ENCODE measurements at regions not wholly inside any gene's neighbourhood (a gene's known extent, or its start where the extent isn't known, plus 50 kb on each side); places are given as distances from the start of the nearest gene placed in this dataset.
"Not testable (repeated sequence)": the region's sequence is repeated elsewhere in the genome, so short reads cannot be mapped to it uniquely, and the experiment has no call there.

GRCh38 chr18:9021458-9021857 is 81.0 kb upstream of the NDUFV2 start:
- DNase-seq = no peak

DNA sequence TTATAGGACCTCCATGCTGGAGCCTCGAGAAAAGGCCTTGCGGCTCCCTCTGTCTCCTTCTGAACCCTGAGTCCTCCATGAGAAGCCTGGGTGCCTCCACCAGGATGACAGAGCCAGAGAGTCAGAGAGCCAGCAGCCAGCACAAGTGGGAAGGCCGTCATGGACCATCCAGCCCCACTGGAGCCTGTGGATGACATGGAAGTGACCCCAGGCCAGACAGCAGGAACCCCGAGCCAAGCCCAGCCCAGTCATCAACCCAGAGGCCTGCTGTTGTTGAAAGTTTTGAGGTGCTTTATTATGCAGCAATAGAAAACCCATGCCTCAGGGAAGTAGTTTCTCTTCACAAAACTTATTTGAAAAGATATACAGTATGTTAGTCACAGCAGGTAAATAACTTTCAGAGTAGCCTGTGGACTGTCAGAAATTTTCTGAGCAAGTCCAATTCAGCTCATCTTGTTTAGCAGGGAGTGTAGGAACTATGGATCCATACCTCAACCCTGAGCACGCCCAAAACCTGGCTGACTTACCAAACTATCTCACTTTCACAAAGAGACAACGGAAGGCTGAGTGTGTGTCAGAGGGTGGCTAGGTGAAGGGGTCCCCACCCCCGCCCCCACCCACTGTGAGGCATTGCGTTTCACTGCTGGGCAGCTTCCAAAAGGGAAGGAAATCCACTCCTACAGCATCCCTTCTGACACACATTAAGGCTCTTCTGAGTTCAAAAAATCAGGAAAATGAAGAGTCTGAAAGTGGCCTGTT is 79.9 kb upstream of the NDUFV2 start:
- DNase-seq = no peak

DNA sequence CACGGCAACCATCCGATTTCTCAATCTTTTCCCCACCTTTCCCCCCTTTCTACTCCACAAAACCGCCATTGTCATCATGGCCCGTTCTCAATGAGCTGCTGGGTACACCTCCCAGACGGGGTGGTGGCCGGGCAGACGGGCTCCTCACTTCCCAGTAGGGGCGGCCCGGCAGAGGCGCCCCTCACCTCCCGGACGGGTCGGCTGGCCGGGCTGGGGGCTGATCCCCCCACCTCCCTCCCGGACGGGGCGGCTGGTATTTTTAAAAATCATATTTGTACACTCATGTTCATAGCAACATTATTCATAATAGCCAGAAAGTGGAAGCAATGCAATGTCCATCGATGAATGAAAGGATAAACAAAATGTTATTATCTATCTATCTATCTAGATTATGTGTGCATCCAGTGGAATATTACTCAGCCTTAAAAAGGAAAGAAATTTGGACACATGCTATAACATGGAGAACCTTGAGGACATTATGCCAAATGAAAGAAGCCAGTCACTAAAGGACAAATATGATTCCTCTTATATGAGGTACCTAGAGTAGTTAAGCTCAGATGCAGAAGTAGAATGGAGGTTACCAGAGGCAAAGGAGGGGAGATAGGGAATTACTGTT is 78.4 kb upstream of the NDUFV2 start:
- not testable (repeated sequence) for DNase-seq

- DNase-seq = no peak
Measured at GRCh38 chr18:9025091-9025838, 77.2 kb upstream of the NDUFV2 start.

GRCh38 chr18:9029131-9029530 is 73.4 kb upstream of the NDUFV2 start:
- DNase-seq = no peak

DNA sequence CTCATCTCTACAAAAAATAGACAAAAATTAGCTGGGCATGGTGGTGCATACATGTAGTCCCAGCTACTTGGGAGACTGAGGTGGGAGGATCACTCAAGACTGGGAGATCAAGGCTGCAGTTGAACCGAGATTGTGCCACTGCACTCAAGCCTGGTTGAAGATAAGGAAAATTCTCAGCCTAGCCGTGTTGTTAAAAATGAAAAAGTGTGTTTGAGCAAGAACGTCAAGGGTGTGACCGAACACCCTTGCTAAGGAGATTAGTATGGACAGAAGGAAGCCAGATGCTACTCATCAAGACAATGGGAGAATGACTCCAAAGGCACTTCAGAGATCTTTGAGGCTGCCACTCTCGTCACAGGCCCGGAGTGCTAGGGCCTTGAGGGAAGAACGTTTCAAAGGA is 70.0 kb upstream of the NDUFV2 start:
- no peak for DNase-seq

- DNase-seq = no peak
Measured at GRCh38 chr18:9038277-9038871, 64.1 kb upstream of the NDUFV2 start.

DNA sequence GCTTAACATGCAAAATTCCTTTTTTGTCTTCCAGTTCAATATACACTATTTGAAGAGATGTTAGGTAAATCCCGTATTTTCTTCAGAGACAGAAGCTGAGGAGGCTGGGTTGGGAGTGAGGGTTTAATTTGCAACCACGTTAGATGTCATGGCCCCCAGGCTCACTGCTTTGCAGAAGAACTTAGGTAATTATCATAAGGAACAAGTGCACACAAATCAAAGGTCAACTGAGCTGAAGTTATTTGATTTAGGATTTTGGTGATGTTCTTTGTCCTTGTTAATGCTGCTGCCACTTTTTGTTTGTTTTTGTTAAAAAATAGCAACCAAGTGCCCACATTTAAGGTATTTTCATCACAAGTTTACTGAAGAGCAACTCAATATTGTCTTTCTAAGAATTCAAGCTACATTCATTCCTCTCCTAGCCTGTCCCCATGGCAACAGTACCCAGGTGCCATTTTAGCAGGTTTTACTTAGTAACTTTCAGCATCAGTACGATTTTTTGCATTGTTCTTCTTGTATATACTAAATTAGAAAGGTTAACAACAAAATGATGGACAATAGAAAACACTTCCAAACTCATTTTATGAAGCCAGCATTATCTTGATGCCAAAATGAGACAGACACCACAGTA is 62.9 kb upstream of the NDUFV2 start:
- DNase-seq = no peak

DNA sequence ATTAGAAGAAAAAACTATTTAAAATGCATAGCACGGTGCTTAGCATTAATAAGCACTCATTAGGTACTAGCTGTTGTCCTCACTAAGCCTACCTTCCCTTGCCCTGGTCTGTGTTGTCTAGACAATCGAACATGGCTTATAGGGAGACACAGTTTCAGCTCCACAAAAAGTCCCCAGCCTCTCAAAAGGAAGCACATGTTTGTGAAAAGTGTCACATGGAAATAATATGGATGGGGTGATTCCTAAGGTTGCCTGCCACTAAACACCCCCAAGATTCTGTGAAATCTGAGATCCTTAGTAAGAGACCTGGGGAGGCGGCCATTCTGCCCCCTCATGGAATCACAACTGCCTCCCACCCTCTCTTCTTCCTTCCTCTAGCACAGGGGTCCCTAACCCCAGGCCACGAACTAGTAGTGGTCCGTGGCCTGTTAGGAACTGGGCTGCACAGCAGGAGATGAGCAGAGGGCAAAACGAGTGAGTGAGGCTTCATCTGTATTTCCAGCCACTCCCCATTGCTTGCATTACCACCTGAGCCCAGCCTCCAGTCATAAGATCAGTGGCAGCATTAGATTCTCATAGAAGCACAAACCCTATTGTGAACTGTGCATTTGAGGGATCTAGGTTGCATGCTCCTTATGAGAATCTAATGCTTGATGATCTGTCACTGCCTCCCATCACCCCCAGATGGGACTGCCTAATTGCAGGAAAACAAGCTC is 59.6 kb upstream of the NDUFV2 start:
- DNase-seq = no peak

- no peak for DNase-seq
Measured at GRCh38 chr18:9043581-9043980, 58.9 kb upstream of the NDUFV2 start.

DNA sequence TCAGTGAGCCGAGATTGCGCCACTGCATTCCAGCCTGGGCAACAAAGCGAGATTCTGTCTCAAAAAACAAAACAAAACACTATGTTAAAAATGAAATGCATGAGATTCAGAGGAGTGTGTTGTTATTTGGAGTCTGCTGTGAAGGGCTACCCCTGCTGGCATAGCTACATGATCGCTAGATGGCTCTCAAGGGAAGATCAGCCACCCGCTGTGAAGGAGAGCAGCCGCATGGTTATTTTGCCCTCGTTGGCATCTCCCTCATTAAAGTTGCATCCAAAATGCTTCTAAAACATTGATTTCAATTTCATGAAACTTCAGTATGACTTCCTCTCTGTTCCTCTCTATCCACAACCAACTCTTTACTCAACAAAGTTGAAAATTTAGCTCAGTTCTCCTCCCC is 54.8 kb upstream of the NDUFV2 start:
- DNase-seq = no peak

- DNase-seq = no peak
Measured at GRCh38 chr18:9048236-9048635, 54.3 kb upstream of the NDUFV2 start.

- no peak for DNase-seq
Measured at GRCh38 chr18:9048808-9049494, 53.5 kb upstream of the NDUFV2 start.

GRCh38 chr18:9049495-9049809 is 53.0 kb upstream of the NDUFV2 start:
- DNase-seq = no peak

- not testable (repeated sequence) for DNase-seq
Measured at GRCh38 chr18:9050628-9051284, 51.7 kb upstream of the NDUFV2 start.

Data from NCI-H1048 (cell line).